HG02885 (cell line): ENCODE measurements at regions not wholly inside any gene's neighbourhood (a gene's known extent, or its start where the extent isn't known, plus 50 kb on each side); places are given as distances from the start of the nearest gene placed in this dataset.
"Not testable (repeated sequence)": the region's sequence is repeated elsewhere in the genome, so short reads cannot be mapped to it uniquely, and the experiment has no call there.

ENCODE experiments used
- ATAC-seq: cut with Tn5 transposase; IDR thresholded peaks from one replicate; pipeline ENCODE4 v1.9.1; 2021; ENCODE audit warnings: mild to moderate bottlenecking; ENCODE audit not compliant: unreplicated experiment, poor library complexity

DNA sequence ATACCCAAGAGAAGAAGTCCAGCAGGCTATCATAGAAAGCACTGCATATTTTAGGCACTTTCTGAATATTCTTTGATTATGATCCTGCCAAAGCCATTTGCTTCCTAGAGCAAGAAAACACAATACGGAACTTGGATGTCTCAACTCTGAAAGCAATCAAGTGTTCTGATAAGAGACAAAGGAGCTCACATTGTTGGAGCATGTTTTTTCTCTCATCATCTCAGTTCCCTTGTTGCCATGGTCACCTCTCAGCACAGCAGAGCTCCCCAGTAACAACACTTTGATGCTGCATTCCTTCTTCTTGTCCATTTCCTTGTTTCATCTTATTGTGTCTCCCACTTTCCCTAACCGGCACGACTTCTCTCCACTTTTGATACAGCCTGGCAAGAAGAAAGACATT lies 168.7 kb upstream of the FUT9 start:
- ATAC-seq: no peak

DNA sequence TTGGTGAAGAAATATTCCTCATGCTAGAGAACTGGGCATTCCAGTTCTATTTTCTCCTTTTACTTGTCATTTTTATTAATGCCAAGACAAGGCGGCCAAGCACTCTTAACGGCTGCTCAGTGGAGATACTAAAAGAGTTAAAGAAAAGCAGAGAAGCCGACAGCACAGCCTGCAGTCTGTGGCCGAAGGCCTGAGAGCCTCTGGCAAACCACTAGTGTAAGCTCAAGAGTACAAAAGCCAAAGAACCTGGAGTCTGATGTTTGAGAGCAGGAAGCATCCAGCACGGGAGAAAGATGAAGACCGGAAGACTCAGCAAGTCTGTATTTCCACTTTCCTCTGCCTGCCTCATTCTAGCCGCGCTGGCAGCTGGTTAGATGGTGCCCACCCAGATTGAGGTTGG lies 167.1 kb upstream of the FUT9 start:
- no peak for ATAC-seq

GRCh38 chr6:95856876-95857364 lies 158.9 kb upstream of the FUT9 start:
- no peak for ATAC-seq

- ATAC-seq: no peak
These were observed 149.9 kb upstream of the FUT9 start for GRCh38 chr6:95865857-95866256.

- peak; percentile 78 for ATAC-seq
These were observed 149.0 kb upstream of the FUT9 start for GRCh38 chr6:95866732-95867131.

GRCh38 chr6:95867205-95867604 lies 148.6 kb upstream of the FUT9 start:
- ATAC-seq: peak; percentile 13

DNA sequence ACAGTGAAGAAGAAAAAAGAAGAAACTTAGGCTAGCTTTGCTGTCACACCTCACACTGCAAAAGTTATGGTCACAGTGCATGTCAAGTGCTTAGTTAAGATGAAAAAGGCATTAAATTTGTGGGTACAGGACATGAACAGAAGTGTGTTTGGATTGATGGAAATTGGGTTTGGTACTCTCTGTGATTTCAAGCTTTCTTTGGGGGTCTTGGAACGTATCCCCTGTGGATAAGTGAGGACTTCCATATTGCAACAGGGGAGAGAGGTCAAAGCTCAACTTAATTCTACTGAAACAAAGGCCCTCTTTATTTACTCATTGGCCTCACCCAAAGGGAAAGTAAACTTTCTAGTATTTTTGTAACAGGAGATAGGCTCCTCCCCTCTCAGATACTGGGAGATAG lies 138.3 kb upstream of the FUT9 start:
- no peak for ATAC-seq

DNA sequence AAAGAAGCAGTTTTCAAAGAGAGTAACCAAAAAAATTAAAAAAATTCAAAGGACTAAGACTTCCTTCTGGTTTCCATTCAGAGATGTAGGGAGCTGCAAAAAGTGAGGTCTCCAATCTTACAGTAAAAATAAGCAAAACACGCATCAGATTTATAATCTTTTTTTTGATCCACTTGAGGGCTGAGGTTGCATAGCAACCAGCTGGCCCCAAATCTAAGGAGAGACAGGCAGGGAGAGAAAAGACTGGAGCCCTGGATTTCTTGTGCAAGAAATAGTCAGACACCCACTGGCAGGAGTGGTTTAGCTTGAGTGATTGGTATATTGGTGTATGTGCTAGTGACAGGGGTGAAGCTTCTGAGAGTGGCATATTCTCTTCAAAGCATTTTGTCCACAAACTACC lies 135.9 kb upstream of the FUT9 start:
- ATAC-seq: no peak

GRCh38 chr6:95882371-95882770 lies 133.4 kb upstream of the FUT9 start:
- ATAC-seq: no peak

- ATAC-seq: not testable (repeated sequence)
These were observed 127.1 kb upstream of the FUT9 start for GRCh38 chr6:95888711-95889110.

DNA sequence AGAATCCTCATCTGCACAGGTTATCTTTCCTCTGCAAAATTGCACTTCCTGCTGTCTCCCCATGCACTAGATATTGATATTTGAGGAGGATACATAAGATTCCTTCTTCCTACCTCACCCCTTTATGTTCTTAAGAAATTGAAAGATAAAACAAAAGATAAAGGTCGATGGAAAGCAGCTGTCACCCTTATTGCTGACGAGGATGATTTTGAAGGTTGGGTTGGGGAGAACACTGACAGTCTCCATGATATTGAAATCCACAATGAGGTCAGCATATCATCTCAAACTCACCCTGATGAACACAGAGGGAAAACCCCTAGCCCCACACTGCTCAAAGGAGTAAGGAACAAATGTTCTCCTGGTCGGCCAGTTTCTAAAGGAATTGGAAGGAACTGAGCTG lies 110.6 kb upstream of the FUT9 start:
- no peak for ATAC-seq

GRCh38 chr6:95917034-95917433 lies 98.7 kb upstream of the FUT9 start:
- no peak for ATAC-seq

DNA sequence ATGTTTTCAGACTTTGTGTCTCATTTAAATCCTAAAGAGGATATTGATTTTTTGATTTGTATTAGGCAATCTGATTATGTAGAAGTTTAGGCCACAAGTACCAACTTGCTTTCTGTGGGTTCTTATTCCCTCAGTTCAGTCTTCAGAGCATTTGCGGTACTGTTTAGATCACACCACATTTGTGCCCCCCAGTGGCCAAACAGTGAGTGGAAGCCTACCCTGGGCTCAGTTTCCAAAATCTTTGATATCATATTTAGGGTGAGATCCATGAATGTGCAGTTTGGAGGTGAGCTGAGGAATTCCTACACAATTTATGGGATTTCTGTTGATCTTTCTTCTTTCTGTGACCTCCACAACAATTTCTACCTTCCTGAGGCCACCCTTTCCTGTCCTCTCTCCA lies 92.3 kb upstream of the FUT9 start:
- peak; percentile 73 for ATAC-seq

DNA sequence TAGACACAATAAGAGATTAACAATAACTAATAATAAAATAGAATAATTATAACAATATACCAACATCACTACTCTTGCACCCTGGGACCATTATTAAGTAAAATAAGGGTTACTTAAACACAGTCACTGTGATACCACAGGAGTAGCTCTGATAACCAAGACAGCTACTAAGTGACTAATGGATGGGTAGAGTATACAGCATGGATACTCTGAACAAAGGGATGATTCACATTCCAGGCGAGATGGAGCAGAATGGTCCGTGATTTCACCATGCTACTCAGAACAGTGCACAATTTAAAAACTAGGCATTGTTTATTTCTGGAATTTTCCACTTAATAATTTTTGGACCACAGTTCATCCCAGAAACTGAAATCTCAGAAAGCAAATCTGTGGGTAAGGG lies 80.0 kb upstream of the FUT9 start:
- no peak for ATAC-seq

- ATAC-seq: no peak
These were observed 68.9 kb upstream of the FUT9 start for GRCh38 chr6:95946906-95947305.

DNA sequence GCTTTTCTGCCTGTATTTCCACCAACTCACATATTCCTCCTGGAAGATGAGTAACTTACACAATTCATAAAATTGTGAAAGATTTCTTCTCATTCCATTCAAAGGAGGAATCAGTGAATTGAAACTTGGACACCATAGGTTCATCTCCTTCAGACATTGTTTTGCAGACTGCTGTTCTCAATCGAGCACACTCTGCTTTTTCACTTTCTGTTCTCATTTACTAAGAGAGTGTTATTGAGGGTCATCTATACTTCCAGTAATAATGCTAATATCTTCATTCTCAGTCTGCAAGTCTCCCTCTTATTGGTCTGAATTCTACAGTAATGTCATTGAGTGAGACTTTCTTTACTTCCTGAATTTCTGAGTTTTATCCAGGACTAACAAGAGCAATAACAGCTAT lies 67.5 kb upstream of the FUT9 start:
- ATAC-seq: no peak

- no peak for ATAC-seq
These were observed 65.8 kb upstream of the FUT9 start for GRCh38 chr6:95949985-95950384.

GRCh38 chr6:95958686-95959085 lies 57.1 kb upstream of the FUT9 start:
- ATAC-seq: no peak

DNA sequence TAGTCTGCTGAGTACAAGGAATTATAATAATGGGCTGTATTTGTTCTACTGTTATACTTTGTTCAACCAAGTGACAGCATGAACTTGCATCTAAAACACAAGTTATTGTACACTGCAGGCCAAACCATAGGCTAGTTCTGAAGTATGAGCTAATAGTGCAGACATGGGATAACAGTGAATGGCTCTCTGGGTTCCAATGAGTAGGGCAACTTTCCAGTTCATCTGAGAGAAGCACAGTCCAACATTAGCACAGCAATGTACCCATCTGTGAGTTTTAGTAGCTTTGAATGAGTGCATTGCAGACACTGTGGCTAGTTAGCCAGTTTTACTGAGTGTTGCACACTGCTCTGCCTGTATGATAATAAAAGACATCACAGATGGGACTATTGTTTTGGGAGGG lies 56.5 kb upstream of the FUT9 start:
- no peak for ATAC-seq
